ENCODE measurements at regions not wholly inside any gene's neighbourhood (a gene's known extent, or its start where the extent isn't known, plus 50 kb on each side); places are given as distances from the start of the nearest gene placed in this dataset.
"Not testable (repeated sequence)": the region's sequence is repeated elsewhere in the genome, so short reads cannot be mapped to it uniquely, and the experiment has no call there.

DNA sequence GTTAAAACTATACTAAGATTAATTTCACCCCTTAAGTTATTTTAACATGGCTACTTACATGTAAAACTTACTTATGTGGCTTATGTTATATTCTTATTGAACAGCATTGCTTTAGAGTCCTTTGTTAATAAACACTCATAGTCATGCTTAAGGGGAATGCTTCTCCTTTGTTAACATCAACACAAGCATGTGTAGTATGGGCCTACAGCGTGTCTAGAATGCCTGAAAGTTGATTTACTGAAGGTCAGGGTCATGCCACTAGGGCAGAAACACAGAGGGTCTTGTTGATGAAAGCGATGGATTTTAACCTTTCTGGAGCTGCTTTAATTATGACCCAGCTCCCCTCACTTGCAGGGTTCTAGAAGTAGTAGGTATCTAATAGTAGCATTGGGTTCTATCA, 159.8 kb upstream of the DLX2 start:
- intact Hi-C loops (cut with DNase I, micrococcal nuclease) = no loop called here
- ChIA-PET CTCF (interaction anchor here (1.0 to 1.2 kb wide), 2 partner anchors 13 to 83 kb away, joined by 3 read pairs; no protein-coding TSS in a partner anchor), POLR2A (no interaction called here)
- Mint-ChIP-seq H3K4me3 (no peak overlapping the region), H3K36me3 (ENCODE audit: low read depth) (no peaks in the 10 kb centered on the region), H3K27me3 (no peaks in the 10 kb centered on the region), H3K27ac (no peak overlapping the region), H3K9me3 (ENCODE audit: low read depth) (peaks cover 3% of the 10 kb centered on the region), H3K4me1 (no peaks in the 10 kb centered on the region)
- DNase-seq = no peak
- ATAC-seq = no peak

DNA sequence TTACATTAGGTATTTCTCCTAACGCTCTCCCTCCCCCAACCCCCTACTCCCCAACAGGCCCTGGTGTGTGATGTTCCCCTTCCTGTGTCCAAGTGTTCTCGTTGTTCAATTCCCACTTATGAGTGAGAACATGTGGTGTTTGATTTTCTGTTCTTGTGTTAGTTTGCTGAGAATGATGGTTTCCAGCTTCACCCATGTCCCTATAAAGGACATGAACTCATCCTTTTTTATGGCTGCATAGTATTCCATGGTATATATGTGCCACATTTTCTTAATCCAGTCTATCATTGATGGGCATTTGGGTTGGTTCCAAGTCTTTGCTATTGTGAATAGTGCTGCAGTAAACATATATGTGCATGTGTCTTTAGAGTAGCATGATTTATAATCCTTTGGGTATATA, 162.1 kb upstream of the DLX2 start:
- not testable (repeated sequence) for H3K9me3 Mint-ChIP-seq (ENCODE audit: low read depth)

DNA sequence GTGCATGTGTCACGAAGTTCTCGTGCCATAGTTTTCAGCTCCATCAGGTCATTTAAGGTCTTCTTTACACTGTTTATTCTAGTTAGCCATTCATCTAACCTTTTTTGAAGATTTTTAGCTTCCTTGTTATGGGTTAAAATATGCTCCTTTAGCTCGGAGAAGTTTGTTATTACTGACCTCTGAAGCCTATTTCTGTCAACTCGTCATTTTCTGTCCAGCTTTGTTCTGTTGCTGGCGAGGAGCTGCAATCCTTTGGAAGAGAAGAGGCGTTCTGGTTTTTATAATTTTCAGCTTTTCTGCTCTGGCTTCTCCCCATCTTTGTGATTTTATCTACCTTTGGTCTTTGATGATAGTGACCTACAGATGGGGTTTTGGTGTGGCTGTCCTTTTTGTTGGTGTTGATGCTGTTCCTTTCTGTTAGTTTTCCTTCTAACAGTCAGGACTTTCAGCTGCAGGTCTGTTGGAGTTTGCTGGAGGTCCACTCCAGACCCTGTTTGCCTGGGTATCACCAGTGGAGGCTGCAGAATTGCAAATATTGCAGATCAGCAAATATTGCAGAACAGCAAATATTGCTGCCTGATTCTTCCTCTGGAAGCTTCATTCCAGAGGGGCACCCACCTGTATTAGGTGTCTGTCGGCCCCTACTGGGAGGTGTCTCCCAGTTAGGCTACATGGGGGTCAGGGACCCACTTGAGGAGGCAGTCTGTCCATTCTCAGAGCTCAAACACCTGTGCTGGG, 157.7 kb upstream of the ITGA6 start:
- H3K27ac Mint-ChIP-seq; ATAC-seq; H3K9me3 Mint-ChIP-seq (ENCODE audit: low read depth); DNase-seq; POLR2A ChIA-PET; H3K4me3 Mint-ChIP-seq; intact Hi-C loops (cut with DNase I, micrococcal nuclease); H3K36me3 Mint-ChIP-seq (ENCODE audit: low read depth); H3K27me3 Mint-ChIP-seq: not testable (repeated sequence)
- peaks cover 12% of the 10 kb centered on the region for H3K4me1 Mint-ChIP-seq
- CTCF ChIA-PET = interaction anchor here (0.6 kb wide), 2 partner anchors 157 to 320 kb away, joined by 3 to 4 read pairs; no protein-coding TSS in a partner anchor

More for the DNA sequence above, 162.1 kb upstream of the DLX2 start:
- DNase-seq; CTCF ChIA-PET; POLR2A ChIA-PET; H3K27ac Mint-ChIP-seq; H3K4me3 Mint-ChIP-seq; H3K27me3 Mint-ChIP-seq; H3K4me1 Mint-ChIP-seq; ATAC-seq; H3K36me3 Mint-ChIP-seq (ENCODE audit: low read depth); intact Hi-C loops (cut with DNase I, micrococcal nuclease): not testable (repeated sequence)

DNA sequence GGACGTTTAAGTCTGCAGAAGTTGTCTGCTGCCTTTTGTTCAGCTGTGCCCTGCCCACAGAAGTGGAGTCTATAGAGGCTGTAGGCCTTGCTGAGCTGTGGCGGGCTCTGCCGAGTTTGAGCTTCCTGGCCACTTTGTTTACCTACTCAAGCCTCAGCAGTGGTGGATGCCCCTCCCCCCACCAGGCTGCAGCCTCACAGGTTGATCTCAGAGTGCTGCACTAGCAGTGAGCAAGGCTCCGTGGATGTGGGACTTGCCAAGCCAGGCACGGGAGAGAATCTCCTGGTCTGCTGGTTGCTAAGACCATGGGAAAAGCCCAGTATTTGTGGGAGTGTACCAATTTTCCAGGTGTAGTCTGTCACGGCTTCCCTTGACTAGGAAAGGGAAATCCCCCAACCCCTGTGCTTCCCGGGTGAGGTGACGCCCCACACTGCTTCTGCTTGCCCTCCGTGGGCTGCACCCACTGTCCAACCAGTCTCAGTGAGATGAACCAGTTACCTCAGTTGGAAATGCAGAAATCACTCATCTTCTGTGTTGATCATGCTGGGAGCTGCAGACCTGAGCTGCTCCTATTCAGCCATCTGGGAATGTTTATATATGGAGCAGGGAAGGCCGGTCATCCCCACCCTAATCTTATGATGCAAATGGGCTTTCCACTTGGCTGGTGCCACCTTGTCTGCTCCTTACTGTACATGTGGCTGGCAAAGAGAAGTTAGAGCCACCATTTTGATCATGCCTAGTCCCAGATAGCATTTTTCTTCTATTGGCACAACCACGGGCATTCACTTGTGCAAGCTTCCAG, 156.9 kb upstream of the ITGA6 start:
- no peaks in the 10 kb centered on the region for H3K9me3 Mint-ChIP-seq (ENCODE audit: low read depth)
- no peaks in the 10 kb centered on the region for H3K27me3 Mint-ChIP-seq
- H3K4me3 Mint-ChIP-seq = no peak overlapping the region
- ChIA-PET POLR2A (no interaction called here), CTCF (interaction anchor here (0.6 kb wide), 2 partner anchors 143 to 321 kb away, joined by 3 to 4 read pairs; no protein-coding TSS in a partner anchor)
- ATAC-seq (no peak), DNase-seq (peak; percentile 37)
- H3K36me3 Mint-ChIP-seq (ENCODE audit: low read depth) = no peaks in the 10 kb centered on the region
- no peak overlapping the region for H3K27ac Mint-ChIP-seq
- intact Hi-C loops (cut with DNase I, micrococcal nuclease) = no loop called here
- H3K4me1 Mint-ChIP-seq = peaks cover 17% of the 10 kb centered on the region

DNA sequence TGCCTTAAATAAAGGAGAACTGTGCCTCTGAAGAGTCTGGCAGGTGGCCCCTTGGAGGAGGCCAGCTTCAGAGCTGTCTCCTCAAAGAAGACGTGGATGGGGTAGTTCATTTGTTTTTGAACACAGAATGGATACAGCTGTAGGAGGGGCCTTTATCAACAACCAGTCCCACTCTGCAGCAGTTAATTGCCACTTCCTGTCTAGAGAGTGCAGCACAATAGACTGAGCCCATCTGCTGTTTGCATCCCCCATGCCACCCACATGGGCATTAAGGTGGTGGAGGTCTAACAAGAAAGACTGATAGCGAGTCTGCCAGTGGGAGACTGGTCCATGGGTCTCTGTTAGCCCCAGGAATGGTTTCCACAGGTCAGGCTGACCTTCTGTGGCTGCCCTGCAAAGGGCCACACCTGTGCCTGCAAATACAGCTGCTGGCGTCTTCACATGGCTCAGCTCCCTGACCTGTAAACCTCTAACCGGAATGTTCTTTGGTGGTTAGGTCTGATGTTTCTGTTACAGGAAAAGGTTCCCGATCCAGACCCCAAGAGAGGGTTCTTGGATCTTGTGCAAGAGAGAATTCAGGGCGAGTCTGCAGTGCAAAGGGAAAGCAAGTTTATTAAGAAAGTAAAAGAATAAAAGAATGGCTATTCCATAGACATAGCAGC, 153.3 kb upstream of the ITGA6 start:
- intact Hi-C loops (cut with DNase I, micrococcal nuclease) = no loop called here
- H3K9me3 Mint-ChIP-seq (ENCODE audit: low read depth) = peaks cover 4% of the 10 kb centered on the region
- H3K4me1 Mint-ChIP-seq = peaks cover 17% of the 10 kb centered on the region
- no peak overlapping the region for H3K4me3 Mint-ChIP-seq
- ChIA-PET POLR2A (no interaction called here), CTCF (interaction anchor here (1.0 kb wide), 1 partner anchor 174 kb away, joined by 3 read pairs; no protein-coding TSS in a partner anchor)
- ATAC-seq = no peak
- no peak overlapping the region for H3K27ac Mint-ChIP-seq
- H3K36me3 Mint-ChIP-seq (ENCODE audit: low read depth) = no peaks in the 10 kb centered on the region
- no peak for DNase-seq
- peaks cover 3% of the 10 kb centered on the region for H3K27me3 Mint-ChIP-seq

DNA sequence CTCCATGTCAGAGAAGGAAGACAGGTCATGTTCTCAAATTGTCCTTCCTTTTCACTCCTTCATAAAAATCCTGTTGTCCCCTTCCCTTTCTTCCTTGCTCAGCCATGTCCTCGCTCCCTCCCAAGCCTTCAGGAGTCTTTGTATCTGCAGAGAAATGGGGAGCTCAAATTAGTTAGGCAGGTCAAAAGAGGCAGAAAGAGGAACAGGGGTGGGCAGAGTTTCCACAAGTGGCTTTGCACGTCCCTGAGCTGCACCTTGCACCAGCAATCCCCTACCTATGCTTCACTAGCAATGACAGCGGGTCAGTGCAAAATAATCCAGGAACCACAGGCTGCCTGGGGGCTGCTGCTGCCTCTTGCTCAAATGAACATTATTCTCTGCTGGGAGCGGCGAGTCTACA, 152.1 kb upstream of the ITGA6 start:
- POLR2A ChIA-PET = no interaction called here
- H3K4me1 Mint-ChIP-seq = peaks cover 16% of the 10 kb centered on the region
- no peak overlapping the region for H3K27ac Mint-ChIP-seq
- CTCF ChIA-PET = no interaction called here
- intact Hi-C loops (cut with DNase I, micrococcal nuclease) = no loop called here
- ATAC-seq (no peak), DNase-seq (no peak)
- H3K27me3 Mint-ChIP-seq = peaks cover 3% of the 10 kb centered on the region
- H3K4me3 Mint-ChIP-seq = no peak overlapping the region
- peaks cover 4% of the 10 kb centered on the region for H3K9me3 Mint-ChIP-seq (ENCODE audit: low read depth)
- H3K36me3 Mint-ChIP-seq (ENCODE audit: low read depth) = no peaks in the 10 kb centered on the region

DNA sequence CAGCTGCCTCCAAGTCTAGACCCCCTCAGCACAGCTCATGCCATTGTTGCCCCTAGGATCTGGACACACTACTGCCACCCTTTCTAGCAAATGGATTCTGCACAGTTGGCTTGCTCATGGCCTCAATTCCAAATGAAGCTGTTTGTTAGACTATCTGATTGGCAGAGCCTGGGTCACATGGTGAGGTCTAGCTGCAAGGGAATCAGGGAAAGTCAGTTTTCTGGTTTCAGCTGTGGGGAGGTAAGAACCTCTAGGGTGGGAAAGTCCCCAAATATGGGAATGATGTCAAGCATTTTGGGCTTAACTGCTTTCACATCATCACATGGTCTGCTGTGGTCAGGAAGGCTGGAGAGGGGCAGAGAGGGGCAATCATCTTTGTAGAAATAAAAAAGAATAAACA, 150.4 kb upstream of the ITGA6 start:
- ChIA-PET POLR2A (no interaction called here), CTCF (interaction anchor here (0.9 to 1.4 kb wide), 4 partner anchors 10 to 188 kb away, joined by 3 to 4 read pairs (median 3); no protein-coding TSS in a partner anchor)
- ATAC-seq (no peak), DNase-seq (no peak)
- intact Hi-C loops (cut with DNase I, micrococcal nuclease) = no loop called here
- Mint-ChIP-seq H3K27ac (no peak overlapping the region), H3K4me1 (peaks cover 6% of the 10 kb centered on the region), H3K4me3 (no peak overlapping the region), H3K27me3 (peaks cover 3% of the 10 kb centered on the region), H3K36me3 (ENCODE audit: low read depth) (no peaks in the 10 kb centered on the region), H3K9me3 (ENCODE audit: low read depth) (peaks cover 4% of the 10 kb centered on the region)

DNA sequence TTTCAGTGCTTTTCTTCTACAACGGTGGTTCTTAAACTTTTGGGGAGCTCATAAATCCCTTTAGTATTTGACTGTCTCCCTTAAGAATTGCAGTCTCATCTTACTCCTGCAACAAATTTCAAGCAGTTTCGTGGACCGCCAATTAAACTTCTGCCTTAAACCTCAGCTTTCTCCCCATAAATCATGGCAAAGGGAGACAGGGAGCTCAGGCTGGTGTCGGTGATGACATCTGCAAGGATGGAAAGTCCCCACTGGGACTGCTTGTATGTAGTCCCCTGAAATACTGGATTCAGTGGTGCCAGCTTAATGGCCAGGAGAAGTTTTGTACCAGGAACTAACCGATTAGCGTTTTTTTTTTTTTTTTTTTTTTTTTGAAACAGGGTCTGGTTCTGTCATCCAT, 148.7 kb upstream of the ITGA6 start:
- DNase-seq = no peak
- ATAC-seq = no peak
- intact Hi-C loops (cut with DNase I, micrococcal nuclease) = no loop called here
- ChIA-PET CTCF (interaction anchor here (0.6 to 1.1 kb wide), 2 partner anchors 37 to 106 kb away, joined by 3 read pairs; no protein-coding TSS in a partner anchor), POLR2A (no interaction called here)
- Mint-ChIP-seq H3K27ac (no peak overlapping the region), H3K4me3 (no peak overlapping the region), H3K27me3 (peaks cover 3% of the 10 kb centered on the region), H3K36me3 (ENCODE audit: low read depth) (no peaks in the 10 kb centered on the region), H3K9me3 (ENCODE audit: low read depth) (peaks cover 4% of the 10 kb centered on the region), H3K4me1 (peaks cover 6% of the 10 kb centered on the region)

DNA sequence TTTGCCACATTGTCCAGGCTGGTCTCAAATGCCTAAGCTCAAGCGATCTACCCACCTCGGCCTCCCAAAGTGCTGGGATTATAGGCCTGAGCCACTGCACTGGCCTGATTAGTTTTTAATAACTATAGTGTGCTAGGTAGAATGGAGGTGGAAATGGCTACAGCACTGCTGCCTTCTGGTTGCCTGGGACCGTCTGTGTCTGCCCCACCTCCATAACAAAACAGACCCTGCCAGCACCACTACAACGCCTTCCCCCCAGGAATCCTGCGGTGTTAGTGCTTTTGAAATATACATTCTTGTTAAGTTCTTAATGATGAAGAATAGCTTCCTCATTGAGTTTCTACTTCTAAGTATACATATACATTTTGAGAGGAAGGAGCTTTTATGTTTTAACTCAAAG, 148.2 kb upstream of the ITGA6 start:
- ChIA-PET CTCF (interaction anchor here (0.5 to 0.6 kb wide), 2 partner anchors 36 to 979 kb away, joined by 3 to 4 read pairs; no protein-coding TSS in a partner anchor), POLR2A (no interaction called here)
- intact Hi-C loops (cut with DNase I, micrococcal nuclease) = no loop called here
- H3K9me3 Mint-ChIP-seq (ENCODE audit: low read depth) = peaks cover 4% of the 10 kb centered on the region
- no peak for ATAC-seq
- H3K27ac Mint-ChIP-seq = no peak overlapping the region
- peaks cover 3% of the 10 kb centered on the region for H3K27me3 Mint-ChIP-seq
- H3K4me3 Mint-ChIP-seq = no peak overlapping the region
- no peak for DNase-seq
- no peaks in the 10 kb centered on the region for H3K36me3 Mint-ChIP-seq (ENCODE audit: low read depth)
- peaks cover 6% of the 10 kb centered on the region for H3K4me1 Mint-ChIP-seq

DNA sequence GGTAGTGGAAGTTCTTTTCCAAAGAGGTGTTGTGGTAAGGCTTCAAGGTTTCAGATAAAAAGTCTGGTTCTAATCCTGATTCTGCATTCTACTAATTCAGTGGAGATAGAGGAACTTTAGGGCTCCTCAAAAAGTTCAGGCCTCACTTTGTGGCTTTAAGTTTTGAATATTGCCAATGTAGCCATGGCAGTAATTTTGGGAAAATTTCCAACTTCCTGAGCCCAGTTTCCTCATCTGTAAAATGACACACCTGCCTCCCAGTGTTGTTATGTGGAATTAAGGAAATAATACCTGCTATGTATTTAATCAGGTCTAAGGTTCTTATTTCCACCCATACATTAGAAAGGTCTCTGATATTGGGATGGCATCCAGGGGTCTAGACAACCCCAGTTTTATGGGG, 147.6 kb upstream of the ITGA6 start:
- Mint-ChIP-seq H3K4me1 (peaks cover 3% of the 10 kb centered on the region), H3K9me3 (ENCODE audit: low read depth) (peaks cover 4% of the 10 kb centered on the region), H3K36me3 (ENCODE audit: low read depth) (no peaks in the 10 kb centered on the region), H3K27ac (no peak overlapping the region), H3K4me3 (no peak overlapping the region), H3K27me3 (peaks cover 3% of the 10 kb centered on the region)
- DNase-seq (no peak), ATAC-seq (no peak)
- ChIA-PET POLR2A (no interaction called here), CTCF (interaction anchor here (0.5 kb wide), 1 partner anchor 978 kb away, joined by 4 read pairs; no protein-coding TSS in a partner anchor)
- intact Hi-C loops (cut with DNase I, micrococcal nuclease) = no loop called here

DNA sequence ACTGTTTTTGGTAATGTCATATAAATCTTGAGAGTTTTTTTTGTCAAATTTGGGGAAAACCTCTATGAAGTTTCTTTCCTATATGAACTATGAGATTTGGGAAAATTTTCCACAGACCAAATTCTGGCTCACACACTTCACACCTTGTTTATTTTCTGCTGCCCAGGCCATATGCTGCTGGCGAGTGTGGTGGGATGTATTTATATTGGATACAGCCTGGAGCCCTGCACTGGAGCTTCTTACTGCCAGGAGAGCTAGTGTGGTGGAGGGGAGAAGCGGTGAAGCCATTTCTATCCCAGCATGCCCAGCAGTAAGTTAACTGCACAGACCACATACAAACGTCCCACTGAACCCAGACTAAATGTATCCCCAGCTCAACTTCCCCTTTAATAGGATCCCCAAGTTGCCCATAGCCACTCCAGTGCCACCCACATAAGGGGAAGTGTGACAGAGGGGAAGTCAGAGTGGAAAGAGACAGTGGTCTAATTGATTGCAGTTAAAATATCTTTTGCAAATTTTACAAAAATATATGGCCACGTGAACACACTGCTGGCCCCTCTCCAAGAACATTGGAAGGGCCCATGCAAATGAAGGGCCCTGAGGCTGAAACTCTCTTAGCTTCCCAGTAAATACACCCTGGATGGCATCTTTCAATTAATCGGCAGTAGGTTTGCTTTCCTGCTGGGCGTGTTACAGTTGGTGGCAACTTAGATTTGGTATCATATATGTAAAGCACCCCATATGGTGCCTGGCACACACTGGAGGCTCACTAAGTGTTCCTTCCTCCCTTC, 146.6 kb upstream of the ITGA6 start:
- no peak for ATAC-seq
- Mint-ChIP-seq H3K27me3 (peaks cover 3% of the 10 kb centered on the region), H3K9me3 (ENCODE audit: low read depth) (peaks cover 4% of the 10 kb centered on the region), H3K4me3 (no peak overlapping the region), H3K27ac (no peak overlapping the region), H3K4me1 (peaks cover 8% of the 10 kb centered on the region), H3K36me3 (ENCODE audit: low read depth) (no peaks in the 10 kb centered on the region)
- no peak for DNase-seq
- ChIA-PET POLR2A (no interaction called here), CTCF (no interaction called here)
- intact Hi-C loops (cut with DNase I, micrococcal nuclease) = no loop called here

All from activated CD4-positive, alpha-beta T cell treated with anti-CD3 and anti-CD28 coated beads for 36 hours (primary cell).